ENCODE measurements at regions not wholly inside any gene's neighbourhood (a gene's known extent, or its start where the extent isn't known, plus 50 kb on each side); places are given as distances from the start of the nearest gene placed in this dataset.

GRCh38 chr5:73238873-73239272 is 65.9 kb downstream of the TMEM174 start:
- no peaks in the 10 kb centered on the region for H3K27me3 ChIP-seq (ENCODE audit: control insufficient read depth, extremely low read depth, insufficient read depth, low read length)
- no peak overlapping the region for H3K9ac ChIP-seq (ENCODE audit: control insufficient read depth, extremely low read depth, insufficient read depth, low read length)
- no peak overlapping the region for H2AFZ ChIP-seq (ENCODE audit: control insufficient read depth, low read length)
- DNase-seq (ENCODE audit: low read depth, low spot score) (no peak), FAIRE-seq (no peak)
- no peaks in the 10 kb centered on the region for H3K79me2 ChIP-seq (ENCODE audit: control insufficient read depth, insufficient read depth, low read length)
- dilution Hi-C loops (cut with MboI; ENCODE audit: extremely low pct_ligation_motif_present, low sequenced_read_pairs), result no loop called here
- no peaks in the 10 kb centered on the region for H3K36me3 ChIP-seq (ENCODE audit: control insufficient read depth in 2 of 2, extremely low read depth in 1 of 2, insufficient read depth in 2 of 2, low read length in 2 of 2)
- no peak overlapping the region for H3K4me2 ChIP-seq (ENCODE audit: control insufficient read depth, extremely low read depth, insufficient read depth, low read depth, low read length)
- H4K20me1 ChIP-seq (ENCODE audit: control insufficient read depth, extremely low read depth, insufficient read depth, low read length), result no peaks in the 10 kb centered on the region
- H3K27ac ChIP-seq (ENCODE audit: control insufficient read depth, insufficient read depth, low read length), result no peak overlapping the region
- H3K4me3 ChIP-seq (ENCODE audit: control insufficient read depth in 2 of 3, extremely low read depth in 1 of 3, insufficient read depth in 2 of 3, low read depth in 1 of 3, low read length in 3 of 3), result no peak overlapping the region
- TF ChIP-seq EZH2 (IDR thresholded peaks at IDR 0.05; ENCODE audit: low read length), result no peak
- TF ChIP-seq, protein P1, sequence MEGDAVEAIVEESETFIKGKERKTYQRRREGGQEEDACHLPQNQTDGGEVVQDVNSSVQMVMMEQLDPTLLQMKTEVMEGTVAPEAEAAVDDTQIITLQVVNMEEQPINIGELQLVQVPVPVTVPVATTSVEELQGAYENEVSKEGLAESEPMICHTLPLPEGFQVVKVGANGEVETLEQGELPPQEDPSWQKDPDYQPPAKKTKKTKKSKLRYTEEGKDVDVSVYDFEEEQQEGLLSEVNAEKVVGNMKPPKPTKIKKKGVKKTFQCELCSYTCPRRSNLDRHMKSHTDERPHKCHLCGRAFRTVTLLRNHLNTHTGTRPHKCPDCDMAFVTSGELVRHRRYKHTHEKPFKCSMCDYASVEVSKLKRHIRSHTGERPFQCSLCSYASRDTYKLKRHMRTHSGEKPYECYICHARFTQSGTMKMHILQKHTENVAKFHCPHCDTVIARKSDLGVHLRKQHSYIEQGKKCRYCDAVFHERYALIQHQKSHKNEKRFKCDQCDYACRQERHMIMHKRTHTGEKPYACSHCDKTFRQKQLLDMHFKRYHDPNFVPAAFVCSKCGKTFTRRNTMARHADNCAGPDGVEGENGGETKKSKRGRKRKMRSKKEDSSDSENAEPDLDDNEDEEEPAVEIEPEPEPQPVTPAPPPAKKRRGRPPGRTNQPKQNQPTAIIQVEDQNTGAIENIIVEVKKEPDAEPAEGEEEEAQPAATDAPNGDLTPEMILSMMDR (optimal IDR thresholded peaks at IDR 0.05 in 1 of 3, IDR thresholded peaks at IDR 0.05 in 1 of 3, conservative IDR thresholded peaks at IDR 0.05 in 1 of 3; ENCODE audit: extremely low read depth in 1 of 3, insufficient read depth in 2 of 3, low read length in 3 of 3), result no peak
- peaks cover 13% of the 10 kb centered on the region for H3K4me1 ChIP-seq (ENCODE audit: control insufficient read depth, extremely low read depth, insufficient read depth, low read length)
- no peaks in the 10 kb centered on the region for H3K9me1 ChIP-seq (ENCODE audit: control insufficient read depth, extremely low read depth, insufficient read depth, low read length)
- no peaks in the 10 kb centered on the region for H3K9me3 ChIP-seq (ENCODE audit: control insufficient read depth, low read depth, low read length)

GRCh38 chr5:73236541-73237128 is 63.6 kb downstream of the TMEM174 start:
- H3K4me3 ChIP-seq (ENCODE audit: control insufficient read depth in 2 of 3, extremely low read depth in 1 of 3, insufficient read depth in 2 of 3, low read depth in 1 of 3, low read length in 3 of 3), result no peak overlapping the region
- H4K20me1 ChIP-seq (ENCODE audit: control insufficient read depth, extremely low read depth, insufficient read depth, low read length), result no peaks in the 10 kb centered on the region
- no peaks in the 10 kb centered on the region for H3K36me3 ChIP-seq (ENCODE audit: control insufficient read depth in 2 of 2, extremely low read depth in 1 of 2, insufficient read depth in 2 of 2, low read length in 2 of 2)
- no peak for TF ChIP-seq EZH2 (IDR thresholded peaks at IDR 0.05; ENCODE audit: low read length)
- TF ChIP-seq, protein P1 (optimal IDR thresholded peaks at IDR 0.05 in 1 of 3, IDR thresholded peaks at IDR 0.05 in 1 of 3, conservative IDR thresholded peaks at IDR 0.05 in 1 of 3; ENCODE audit: extremely low read depth in 1 of 3, insufficient read depth in 2 of 3, low read length in 3 of 3), result no peak
- peak overlapping the region; percentile 64 for H2AFZ ChIP-seq (ENCODE audit: control insufficient read depth, low read length)
- no peaks in the 10 kb centered on the region for H3K9me3 ChIP-seq (ENCODE audit: control insufficient read depth, low read depth, low read length)
- no peaks in the 10 kb centered on the region for H3K79me2 ChIP-seq (ENCODE audit: control insufficient read depth, insufficient read depth, low read length)
- no peaks in the 10 kb centered on the region for H3K9me1 ChIP-seq (ENCODE audit: control insufficient read depth, extremely low read depth, insufficient read depth, low read length)
- no peak overlapping the region for H3K9ac ChIP-seq (ENCODE audit: control insufficient read depth, extremely low read depth, insufficient read depth, low read length)
- H3K27me3 ChIP-seq (ENCODE audit: control insufficient read depth, extremely low read depth, insufficient read depth, low read length), result no peaks in the 10 kb centered on the region
- H3K27ac ChIP-seq (ENCODE audit: control insufficient read depth, insufficient read depth, low read length), result peak overlapping the region; percentile 18
- peak overlapping the region; percentile 46 for H3K4me2 ChIP-seq (ENCODE audit: control insufficient read depth, extremely low read depth, insufficient read depth, low read depth, low read length)
- FAIRE-seq, result peak; percentile 92
- peaks cover 13% of the 10 kb centered on the region for H3K4me1 ChIP-seq (ENCODE audit: control insufficient read depth, extremely low read depth, insufficient read depth, low read length)
- DNase-seq (ENCODE audit: low read depth, low spot score), result peak; percentile 71
- dilution Hi-C loops (cut with MboI; ENCODE audit: extremely low pct_ligation_motif_present, low sequenced_read_pairs), result no loop called here
